Panc1 (cell line): ENCODE measurements at regions not wholly inside any gene's neighbourhood (a gene's known extent, or its start where the extent isn't known, plus 50 kb on each side); places are given as distances from the start of the nearest gene placed in this dataset.

Experiments
- ATAC-seq: fragments of 200-7000 bp; cut with Tn5 transposase; 2 replicates; pipeline ENCODE4 v1.9.1; 2020; ENCODE audit warnings: mild to moderate bottlenecking, moderate library complexity
- BruUV-seq: library from RNA; stranded (reverse); fragments of 400-500 nt; replicated peaks from 2 replicates; lab custom pipeline; 2021; lab: Mats Ljungman, UMichigan
- CTCF ChIA-PET: fragments of 300-600 bp; sonication (Branson Sonifier 250); formaldehyde crosslinking; loops from one replicate; lab custom pipeline; 2022; ENCODE audit warnings: antibody characterized with exemption; lab: Charles Lee
- POLR2A ChIA-PET: fragments of 300-600 bp; sonication (Branson Sonifier 250); formaldehyde crosslinking; loops from one replicate; lab custom pipeline; 2022; ENCODE audit warnings: antibody characterized with exemption; lab: Charles Lee
- DNase-seq: peaks from one replicate; pipeline ENCODE4 v3.0.0-alpha.2; 2010; ENCODE audit warnings: low read depth, low spot score
- H3K27ac ChIP-seq: 2 replicates; pipeline ENCODE4 v1.5.1; 2011; ENCODE audit warnings: mild to moderate bottlenecking, low read length, inconsistent platforms
- H3K27me3 ChIP-seq: fragments of 200-500 bp; sonication (Bioruptor generic); 2 replicates; pipeline ENCODE4 v1.6.0; 2014; ENCODE audit warnings: low read length, inconsistent platforms; ENCODE audit not compliant: control insufficient read depth, insufficient read depth
- H3K36me3 ChIP-seq: fragments of 200-500 bp; sonication (Bioruptor generic); 2 replicates; pipeline ENCODE4 v1.5.1; 2014; ENCODE audit warnings: inconsistent platforms, mild to moderate bottlenecking, low read length, moderate library complexity; ENCODE audit not compliant: control insufficient read depth, insufficient read depth
- H3K4me1 ChIP-seq: 2 replicates; pipeline ENCODE4 v1.5.1; 2011; ENCODE audit warnings: inconsistent platforms, mild to moderate bottlenecking, low read length, moderate library complexity; ENCODE audit not compliant: control insufficient read depth, insufficient read depth
- H3K4me3 ChIP-seq, 2 experiments: 2 replicates each; pipeline ENCODE4 v1.5.1; 2011 to 2012; ENCODE audit warnings: low read depth in 2 of 2, low read length in 2 of 2, mild to moderate bottlenecking in 2 of 2, inconsistent platforms in 1 of 2, moderate library complexity in 1 of 2
- H3K9me3 ChIP-seq: fragments of 200-500 bp; sonication (Bioruptor generic); 2 replicates; pipeline ENCODE4 v1.5.1; 2014; ENCODE audit warnings: low read depth, mild to moderate bottlenecking, inconsistent platforms, low read length, moderate library complexity; ENCODE audit not compliant: control insufficient read depth, insufficient read depth
- POLR2AphosphoS5 ChIP-seq: IDR thresholded peaks from 2 replicates; pipeline ENCODE4 v1.6.1; 2012; ENCODE audit warnings: mild to moderate bottlenecking, low read depth, low read length, moderate library complexity
- SIN3A ChIP-seq: IDR thresholded peaks from 2 replicates; pipeline ENCODE4 v1.6.1; 2012; ENCODE audit warnings: low read depth, mild to moderate bottlenecking, low read length, moderate library complexity, borderline replicate concordance; ENCODE audit not compliant: insufficient read depth
- TCF7L2 ChIP-seq: IDR thresholded peaks from 2 replicates; pipeline ENCODE4 v1.6.1; 2011; ENCODE audit warnings: mild to moderate bottlenecking, low read depth, low read length, inconsistent platforms
- in situ Hi-C: cut with HindIII; loops from 2 replicates; pipeline ENCODE4 v1.10.0; 2016; ENCODE audit warnings: low sequenced_read_pairs, low pct_unique_long_range_greater_than_20kb
- intact Hi-C: fragments of 100-400 bp; cut with micrococcal nuclease; formaldehyde crosslinking; loops from one replicate; pipeline ENCODE4 v1.10.0; 2022; ENCODE audit not compliant: unreplicated experiment
- TF ChIP-seq, protein P1 (sequence below), 2 experiments: IDR thresholded peaks; 2 replicates each; pipeline ENCODE4 v1.6.1; 2011 to 2012; ENCODE audit warnings: low read depth in 2 of 2, control low read depth in 1 of 2, low read length in 1 of 2, mild to moderate bottlenecking in 1 of 2, moderate library complexity in 1 of 2; ENCODE audit not compliant: insufficient read depth in 1 of 2
- TF ChIP-seq, protein P2 (sequence below): fragments of 450-650 bp; IDR thresholded peaks from 2 replicates; pipeline ENCODE4 v1.5.1; 2017; ENCODE audit warnings: mild to moderate bottlenecking

DNA sequence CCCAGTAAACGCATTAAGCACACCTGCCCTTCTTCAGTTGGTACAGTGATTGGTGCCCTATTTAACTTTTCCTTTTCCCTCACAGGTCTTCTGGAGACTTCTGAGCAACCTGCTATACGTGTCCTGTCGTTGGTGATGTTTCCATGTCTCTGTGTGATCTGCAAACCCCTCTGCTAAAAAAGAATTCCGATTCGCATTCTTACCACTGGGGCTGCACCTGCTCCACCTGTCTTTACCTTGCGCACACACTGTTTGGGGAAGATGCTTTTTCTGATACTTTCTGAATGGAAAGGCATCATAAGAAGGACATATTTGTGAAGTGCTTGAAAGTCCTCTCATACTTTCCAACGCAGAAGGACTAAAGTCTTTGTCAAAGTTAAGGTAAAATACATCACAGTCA, 323.9 kb upstream of the SOX11 start:
- intact Hi-C loops (loop anchor here (10.0 kb wide), 1 partner anchor 353 kb away; no protein-coding TSS in a partner anchor), in situ Hi-C loops (no loop called here)
- no peak overlapping the region for H3K27ac ChIP-seq
- H3K36me3 ChIP-seq = no peaks in the 10 kb centered on the region
- H3K4me1 ChIP-seq = no peaks in the 10 kb centered on the region
- DNase-seq (no peak), ATAC-seq (no peak)
- BruUV-seq = no TSS peak
- no peak overlapping the region for H3K4me3 ChIP-seq
- CTCF ChIA-PET = no interaction called here
- H3K27me3 ChIP-seq = no peaks in the 10 kb centered on the region
- POLR2A ChIA-PET = no interaction called here
- TF ChIP-seq TCF7L2 (no peak), POLR2AphosphoS5 (no peak), SIN3A (no peak)
- TF ChIP-seq, protein P1, sequence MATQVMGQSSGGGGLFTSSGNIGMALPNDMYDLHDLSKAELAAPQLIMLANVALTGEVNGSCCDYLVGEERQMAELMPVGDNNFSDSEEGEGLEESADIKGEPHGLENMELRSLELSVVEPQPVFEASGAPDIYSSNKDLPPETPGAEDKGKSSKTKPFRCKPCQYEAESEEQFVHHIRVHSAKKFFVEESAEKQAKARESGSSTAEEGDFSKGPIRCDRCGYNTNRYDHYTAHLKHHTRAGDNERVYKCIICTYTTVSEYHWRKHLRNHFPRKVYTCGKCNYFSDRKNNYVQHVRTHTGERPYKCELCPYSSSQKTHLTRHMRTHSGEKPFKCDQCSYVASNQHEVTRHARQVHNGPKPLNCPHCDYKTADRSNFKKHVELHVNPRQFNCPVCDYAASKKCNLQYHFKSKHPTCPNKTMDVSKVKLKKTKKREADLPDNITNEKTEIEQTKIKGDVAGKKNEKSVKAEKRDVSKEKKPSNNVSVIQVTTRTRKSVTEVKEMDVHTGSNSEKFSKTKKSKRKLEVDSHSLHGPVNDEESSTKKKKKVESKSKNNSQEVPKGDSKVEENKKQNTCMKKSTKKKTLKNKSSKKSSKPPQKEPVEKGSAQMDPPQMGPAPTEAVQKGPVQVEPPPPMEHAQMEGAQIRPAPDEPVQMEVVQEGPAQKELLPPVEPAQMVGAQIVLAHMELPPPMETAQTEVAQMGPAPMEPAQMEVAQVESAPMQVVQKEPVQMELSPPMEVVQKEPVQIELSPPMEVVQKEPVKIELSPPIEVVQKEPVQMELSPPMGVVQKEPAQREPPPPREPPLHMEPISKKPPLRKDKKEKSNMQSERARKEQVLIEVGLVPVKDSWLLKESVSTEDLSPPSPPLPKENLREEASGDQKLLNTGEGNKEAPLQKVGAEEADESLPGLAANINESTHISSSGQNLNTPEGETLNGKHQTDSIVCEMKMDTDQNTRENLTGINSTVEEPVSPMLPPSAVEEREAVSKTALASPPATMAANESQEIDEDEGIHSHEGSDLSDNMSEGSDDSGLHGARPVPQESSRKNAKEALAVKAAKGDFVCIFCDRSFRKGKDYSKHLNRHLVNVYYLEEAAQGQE (IDR thresholded peaks at IDR 0.05; ENCODE audit: insufficient read depth in 1 of 2, low read depth in 2 of 2, low read length in 1 of 2) = no peak
- TF ChIP-seq, protein P2, sequence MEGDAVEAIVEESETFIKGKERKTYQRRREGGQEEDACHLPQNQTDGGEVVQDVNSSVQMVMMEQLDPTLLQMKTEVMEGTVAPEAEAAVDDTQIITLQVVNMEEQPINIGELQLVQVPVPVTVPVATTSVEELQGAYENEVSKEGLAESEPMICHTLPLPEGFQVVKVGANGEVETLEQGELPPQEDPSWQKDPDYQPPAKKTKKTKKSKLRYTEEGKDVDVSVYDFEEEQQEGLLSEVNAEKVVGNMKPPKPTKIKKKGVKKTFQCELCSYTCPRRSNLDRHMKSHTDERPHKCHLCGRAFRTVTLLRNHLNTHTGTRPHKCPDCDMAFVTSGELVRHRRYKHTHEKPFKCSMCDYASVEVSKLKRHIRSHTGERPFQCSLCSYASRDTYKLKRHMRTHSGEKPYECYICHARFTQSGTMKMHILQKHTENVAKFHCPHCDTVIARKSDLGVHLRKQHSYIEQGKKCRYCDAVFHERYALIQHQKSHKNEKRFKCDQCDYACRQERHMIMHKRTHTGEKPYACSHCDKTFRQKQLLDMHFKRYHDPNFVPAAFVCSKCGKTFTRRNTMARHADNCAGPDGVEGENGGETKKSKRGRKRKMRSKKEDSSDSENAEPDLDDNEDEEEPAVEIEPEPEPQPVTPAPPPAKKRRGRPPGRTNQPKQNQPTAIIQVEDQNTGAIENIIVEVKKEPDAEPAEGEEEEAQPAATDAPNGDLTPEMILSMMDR = no peak
- H3K9me3 ChIP-seq = no peaks in the 10 kb centered on the region

DNA sequence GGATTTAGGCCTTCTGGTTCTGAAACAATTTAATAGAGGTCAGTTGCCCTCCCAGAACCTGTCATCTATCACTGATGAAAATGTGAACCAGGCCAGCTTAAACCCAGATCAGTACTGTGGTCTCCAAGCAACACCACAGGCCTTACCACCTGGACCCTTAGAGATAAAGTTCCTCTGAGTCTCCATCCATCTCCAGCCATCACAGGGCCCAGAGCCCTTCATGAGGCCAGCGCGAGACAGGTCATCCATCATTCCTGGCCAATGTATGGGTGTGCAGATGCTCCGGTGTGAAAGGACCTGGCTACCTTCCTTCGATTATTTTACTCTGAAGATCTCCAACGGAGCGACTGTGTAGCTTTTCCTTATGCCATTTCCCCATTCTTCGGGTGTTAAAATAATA, 322.7 kb upstream of the SOX11 start:
- POLR2A ChIA-PET = no interaction called here

More for the DNA sequence above, 322.7 kb upstream of the SOX11 start:
- H3K4me1 ChIP-seq = no peaks in the 10 kb centered on the region
- in situ Hi-C loops = no loop called here
- no peak for DNase-seq
- no peaks in the 10 kb centered on the region for H3K9me3 ChIP-seq
- CTCF ChIA-PET = no interaction called here
- no peak overlapping the region for H3K27ac ChIP-seq
- no peak overlapping the region for H3K4me3 ChIP-seq
- TF ChIP-seq TCF7L2 = no peak
- TF ChIP-seq, protein P2 = no peak
- no peak for TF ChIP-seq POLR2AphosphoS5
- TF ChIP-seq, protein P1 (IDR thresholded peaks at IDR 0.05; ENCODE audit: insufficient read depth in 1 of 2, low read depth in 2 of 2, low read length in 1 of 2) = no peak
- TF ChIP-seq SIN3A = no peak
- no peak for ATAC-seq
- H3K27me3 ChIP-seq = no peaks in the 10 kb centered on the region
- no TSS peak for BruUV-seq
- intact Hi-C loops = loop anchor here (10.0 kb wide), 1 partner anchor 355 kb away; no protein-coding TSS in a partner anchor
- no peaks in the 10 kb centered on the region for H3K36me3 ChIP-seq
